ENCODE measurements at regions not wholly inside any gene's neighbourhood (a gene's known extent, or its start where the extent isn't known, plus 50 kb on each side); places are given as distances from the start of the nearest gene placed in this dataset.
A peak's percentile ranks its signal among the peaks of the same experiment; 100 is the strongest.

DNA sequence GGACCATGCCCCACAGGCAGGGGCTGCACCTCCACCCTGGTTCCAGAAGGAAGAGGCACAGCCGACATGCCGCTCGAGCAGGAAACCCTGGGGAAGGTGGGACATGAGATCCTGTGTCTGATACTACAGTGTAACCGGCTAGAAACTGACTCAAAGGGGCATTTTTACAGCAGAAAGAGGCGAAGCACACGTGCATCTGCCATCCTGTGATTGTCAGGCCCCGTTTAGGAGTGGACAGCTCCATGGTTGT, 62.7 kb downstream of the SIK1 start:
- no peak overlapping the region for H3K4me3 ChIP-seq

DNA sequence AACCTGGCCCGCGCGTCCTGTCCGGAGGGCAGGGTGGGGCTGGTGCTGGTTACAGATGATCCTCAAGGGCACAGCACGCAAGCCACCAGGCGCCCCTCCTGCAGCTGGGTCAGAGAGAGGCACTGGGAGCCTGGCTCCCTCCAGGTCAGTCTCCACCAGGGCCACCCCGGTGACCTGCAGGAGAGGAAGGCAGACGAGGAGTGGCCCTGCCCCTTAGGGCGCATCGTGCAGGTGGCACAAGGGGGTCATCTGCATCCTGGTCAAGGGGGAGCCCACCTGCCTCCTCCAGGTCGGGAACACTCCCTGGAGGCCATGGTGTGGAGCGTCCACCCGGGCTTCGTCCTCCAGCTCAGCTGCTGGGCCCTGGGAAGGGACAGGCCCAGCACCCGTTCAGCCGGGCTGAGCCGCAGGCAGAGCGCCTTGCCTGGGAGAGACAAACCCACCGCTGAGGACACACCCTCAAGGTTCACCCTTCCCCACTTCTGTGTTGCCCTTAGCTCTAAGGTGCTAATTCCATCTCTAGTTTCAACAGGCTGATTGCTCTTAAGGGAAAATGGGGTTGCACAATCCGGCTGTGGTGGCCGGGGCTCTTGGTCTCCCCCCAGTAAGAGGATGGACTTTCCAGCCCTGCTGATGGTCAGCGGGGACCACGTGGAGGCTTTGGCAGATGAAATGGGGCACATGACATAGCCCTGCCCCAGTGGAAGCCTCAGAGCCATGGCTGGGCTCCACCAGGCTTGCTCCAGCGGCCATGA, 63.2 kb downstream of the SIK1 start:
- 87 to 90% methylated on average over 19 to 24 of the region's 24 CpGs for WGBS, 2 donors

More for the DNA sequence above, 62.7 kb downstream of the SIK1 start:
- H3K9me3 ChIP-seq = no peaks in the 10 kb centered on the region
- TF ChIP-seq EP300 (IDR thresholded peaks at IDR 0.05) = no peak
- TF ChIP-seq POLR2A (IDR thresholded peaks at IDR 0.05) = no peak
- no peak for TF ChIP-seq CTCF (IDR thresholded peaks at IDR 0.05)
- no peak for DNase-seq (ENCODE audit: low spot score in 2 of 2)
- H3K36me3 ChIP-seq = no peaks in the 10 kb centered on the region
- H3K4me1 ChIP-seq = peaks cover 0 to 18% (median 5%) of the 10 kb centered on the region in 4 donors
- H3K27me3 ChIP-seq = no peaks in the 10 kb centered on the region
- no peak overlapping the region for H3K27ac ChIP-seq
- 87 to 91% methylated on average over 7 of the region's 7 CpGs for WGBS, 2 donors

GRCh38 chr21:43362915-43363314, 64.0 kb downstream of the SIK1 start:
- H3K4me1 ChIP-seq = peaks cover 0 to 18% (median 5%) of the 10 kb centered on the region in 4 donors
- no peaks in the 10 kb centered on the region for H3K27me3 ChIP-seq
- no peak for TF ChIP-seq POLR2A (IDR thresholded peaks at IDR 0.05)
- no peak for TF ChIP-seq EP300 (IDR thresholded peaks at IDR 0.05)
- TF ChIP-seq CTCF (IDR thresholded peaks at IDR 0.05) = no peak
- no peak overlapping the region for H3K4me3 ChIP-seq
- H3K36me3 ChIP-seq = no peaks in the 10 kb centered on the region
- H3K27ac ChIP-seq = peak overlapping the region in 2 of 4 donors; percentile 73 to 81
- 90 to 92% methylated on average over 13 of the region's 13 CpGs for WGBS, 2 donors
- no peaks in the 10 kb centered on the region for H3K9me3 ChIP-seq
- DNase-seq (ENCODE audit: low spot score in 2 of 2) = no peak

More for the DNA sequence above, 63.2 kb downstream of the SIK1 start:
- H3K27ac ChIP-seq = peak overlapping the region in 1 of 4 donors; percentile 81
- H3K27me3 ChIP-seq = no peaks in the 10 kb centered on the region
- H3K9me3 ChIP-seq = no peaks in the 10 kb centered on the region
- DNase-seq (ENCODE audit: low spot score in 2 of 2) = no peak
- TF ChIP-seq POLR2A (IDR thresholded peaks at IDR 0.05) = no peak
- no peak for TF ChIP-seq EP300 (IDR thresholded peaks at IDR 0.05)
- no peak for TF ChIP-seq CTCF (IDR thresholded peaks at IDR 0.05)
- H3K4me3 ChIP-seq = no peak overlapping the region
- H3K4me1 ChIP-seq = peaks cover 0 to 18% (median 5%) of the 10 kb centered on the region in 4 donors
- no peaks in the 10 kb centered on the region for H3K36me3 ChIP-seq

DNA sequence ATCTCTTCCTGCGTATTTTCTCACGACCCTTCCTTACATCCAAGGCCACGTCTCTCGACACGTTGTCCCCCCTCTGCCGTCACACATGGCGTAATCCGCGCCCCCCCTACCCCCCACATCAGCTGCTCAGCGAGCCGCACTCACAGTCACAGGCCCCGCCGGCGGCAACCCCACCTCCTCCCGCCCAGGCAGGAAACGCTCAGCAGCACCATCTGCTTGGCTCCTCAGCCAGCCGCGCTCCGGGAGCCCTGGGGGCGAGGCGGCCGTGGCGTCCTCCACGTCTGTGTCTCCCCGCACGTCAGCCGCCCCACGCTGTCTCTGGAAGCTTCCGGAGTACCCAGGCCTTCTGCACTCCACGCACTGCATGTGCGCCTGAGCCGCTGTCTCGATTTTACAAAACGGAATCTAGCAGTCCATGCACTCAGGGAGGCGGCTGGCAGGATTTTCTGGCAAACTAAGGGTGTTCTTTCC, 64.6 kb downstream of the SIK1 start:
- Histone ChIP-seq H3K27me3 (no peaks in the 10 kb centered on the region), H3K27ac (peak overlapping the region in 3 of 4 donors; percentile 58 to 81 (median 73)), H3K36me3 (no peaks in the 10 kb centered on the region), H3K4me3 (peak overlapping the region in 2 of 4 donors; percentile 26), H3K4me1 (peaks cover 0 to 18% (median 5%) of the 10 kb centered on the region in 4 donors), H3K9me3 (no peaks in the 10 kb centered on the region)
- WGBS, 2 donors = 8 to 13% methylated on average over 25 to 30 of the region's 35 CpGs
- TF ChIP-seq POLR2A (IDR thresholded peaks at IDR 0.05) (no peak), EP300 (IDR thresholded peaks at IDR 0.05) (peak; percentile 46 to 55)
- peak; percentile 63 to 64 for DNase-seq (ENCODE audit: low spot score in 2 of 2)

DNA sequence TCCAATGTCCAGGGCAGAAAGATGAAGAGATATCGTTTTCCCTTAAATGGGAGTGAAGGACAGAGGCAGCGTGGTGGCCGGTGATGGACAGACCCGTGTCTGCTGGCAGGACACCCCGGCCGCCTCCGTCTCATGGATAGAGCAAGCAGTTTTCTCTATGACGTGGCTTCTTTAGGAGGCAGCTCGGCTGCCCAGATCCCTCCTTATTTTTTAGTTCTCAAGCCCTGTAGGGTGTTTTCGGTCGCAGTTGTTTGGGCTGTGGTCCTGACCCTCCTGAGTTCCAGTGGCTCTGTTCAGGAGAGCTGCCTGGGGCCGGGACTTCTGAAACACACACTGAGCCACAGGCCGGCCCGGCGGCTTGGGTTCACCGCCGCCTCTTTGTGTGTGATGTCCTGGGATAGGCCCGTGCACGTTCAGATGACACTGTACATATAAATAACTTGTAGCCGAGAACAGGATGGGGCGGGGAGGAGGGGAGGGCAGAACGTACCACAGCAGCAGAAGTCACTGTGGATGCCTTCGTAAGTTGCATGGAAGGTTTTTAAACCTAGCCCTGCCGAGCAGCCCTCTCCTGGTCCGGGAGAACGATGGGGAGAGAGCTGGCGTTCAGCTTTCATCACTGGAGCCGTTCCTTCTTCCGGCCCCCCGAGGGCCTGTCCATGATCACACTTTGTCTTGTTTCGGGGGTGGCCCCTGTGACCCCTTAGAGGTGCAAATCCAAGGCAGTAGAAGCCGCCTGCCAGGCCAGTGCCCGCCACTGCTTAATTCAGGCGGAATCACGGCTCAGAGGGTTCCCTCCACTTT, 65.2 kb downstream of the SIK1 start:
- 47 to 60% methylated on average over 32 to 35 of the region's 35 CpGs for WGBS, 2 donors
- DNase-seq (ENCODE audit: low spot score in 2 of 2) = peak in 1 of 2 donors; percentile 47
- Histone ChIP-seq H3K27ac (peak overlapping the region in 3 of 4 donors; percentile 58 to 81 (median 73)), H3K36me3 (no peaks in the 10 kb centered on the region), H3K27me3 (no peaks in the 10 kb centered on the region), H3K4me1 (peaks cover 0 to 18% (median 5%) of the 10 kb centered on the region in 4 donors), H3K9me3 (no peaks in the 10 kb centered on the region), H3K4me3 (peak overlapping the region in 2 of 4 donors; percentile 26)
- TF ChIP-seq EP300 (IDR thresholded peaks at IDR 0.05) (peak in 1 of 2 donors; percentile 1), CTCF (IDR thresholded peaks at IDR 0.05) (no peak), POLR2A (IDR thresholded peaks at IDR 0.05) (no peak)
